GM12865 (cell line): ENCODE measurements at regions not wholly inside any gene's neighbourhood (a gene's known extent, or its start where the extent isn't known, plus 50 kb on each side); places are given as distances from the start of the nearest gene placed in this dataset.
"Not testable (repeated sequence)": the region's sequence is repeated elsewhere in the genome, so short reads cannot be mapped to it uniquely, and the experiment has no call there.

Experiments
- DNase-seq: peaks from one replicate; pipeline ENCODE4 v3.0.0; 2010; ENCODE audit warnings: low read depth
- H3K4me3 ChIP-seq: 2 replicates; pipeline ENCODE4 v1.5.1; 2011; ENCODE audit warnings: mild to moderate bottlenecking, low read depth, low read length, control low read depth
- TF ChIP-seq, protein P1 (sequence below): IDR thresholded peaks from 2 replicates; pipeline ENCODE4 v1.5.1; 2011; ENCODE audit warnings: low read length, control low read depth, low read depth, inconsistent platforms; ENCODE audit not compliant: insufficient read depth; ENCODE audit errors: missing control alignments

DNA sequence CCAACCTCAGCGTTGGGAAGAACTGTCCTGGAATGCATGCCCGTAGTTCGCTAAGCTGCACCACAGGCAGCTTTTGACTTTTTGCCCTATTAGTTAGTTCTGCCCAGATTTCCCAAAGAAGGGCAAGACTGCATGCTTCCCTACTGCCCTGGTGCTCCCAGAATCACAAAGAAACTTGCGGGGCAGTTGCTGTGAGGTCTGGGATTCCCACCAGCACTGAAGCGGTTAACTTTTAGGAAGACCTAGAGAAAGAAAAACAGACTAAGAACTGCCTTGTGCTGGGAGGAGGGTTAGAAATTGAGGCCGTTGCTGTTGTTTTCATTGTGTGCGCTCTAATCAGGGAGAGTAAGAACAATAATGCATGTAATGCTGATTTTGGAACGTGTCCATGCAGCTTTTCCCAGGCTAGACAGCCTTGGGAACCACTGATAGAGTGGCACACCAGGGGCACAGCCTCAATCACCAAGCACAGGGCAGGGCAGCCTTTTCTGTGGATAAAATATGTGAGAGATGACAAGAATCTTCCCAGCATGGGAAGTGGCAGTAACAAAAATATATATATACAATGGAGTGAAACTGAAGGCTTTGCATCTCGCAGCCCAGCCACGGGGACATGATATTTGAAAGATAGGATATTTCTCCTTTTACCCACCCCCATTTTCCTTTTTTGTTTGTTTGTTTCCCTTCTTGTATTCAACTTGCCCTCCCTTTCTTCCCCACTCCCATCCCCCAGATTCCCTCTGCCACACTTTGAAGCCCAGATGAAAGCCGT, 137.7 kb upstream of the HEY2 start:
- TF ChIP-seq, protein P1, sequence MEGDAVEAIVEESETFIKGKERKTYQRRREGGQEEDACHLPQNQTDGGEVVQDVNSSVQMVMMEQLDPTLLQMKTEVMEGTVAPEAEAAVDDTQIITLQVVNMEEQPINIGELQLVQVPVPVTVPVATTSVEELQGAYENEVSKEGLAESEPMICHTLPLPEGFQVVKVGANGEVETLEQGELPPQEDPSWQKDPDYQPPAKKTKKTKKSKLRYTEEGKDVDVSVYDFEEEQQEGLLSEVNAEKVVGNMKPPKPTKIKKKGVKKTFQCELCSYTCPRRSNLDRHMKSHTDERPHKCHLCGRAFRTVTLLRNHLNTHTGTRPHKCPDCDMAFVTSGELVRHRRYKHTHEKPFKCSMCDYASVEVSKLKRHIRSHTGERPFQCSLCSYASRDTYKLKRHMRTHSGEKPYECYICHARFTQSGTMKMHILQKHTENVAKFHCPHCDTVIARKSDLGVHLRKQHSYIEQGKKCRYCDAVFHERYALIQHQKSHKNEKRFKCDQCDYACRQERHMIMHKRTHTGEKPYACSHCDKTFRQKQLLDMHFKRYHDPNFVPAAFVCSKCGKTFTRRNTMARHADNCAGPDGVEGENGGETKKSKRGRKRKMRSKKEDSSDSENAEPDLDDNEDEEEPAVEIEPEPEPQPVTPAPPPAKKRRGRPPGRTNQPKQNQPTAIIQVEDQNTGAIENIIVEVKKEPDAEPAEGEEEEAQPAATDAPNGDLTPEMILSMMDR, result no peak
- no peak overlapping the region for H3K4me3 ChIP-seq
- DNase-seq, result no peak

DNA sequence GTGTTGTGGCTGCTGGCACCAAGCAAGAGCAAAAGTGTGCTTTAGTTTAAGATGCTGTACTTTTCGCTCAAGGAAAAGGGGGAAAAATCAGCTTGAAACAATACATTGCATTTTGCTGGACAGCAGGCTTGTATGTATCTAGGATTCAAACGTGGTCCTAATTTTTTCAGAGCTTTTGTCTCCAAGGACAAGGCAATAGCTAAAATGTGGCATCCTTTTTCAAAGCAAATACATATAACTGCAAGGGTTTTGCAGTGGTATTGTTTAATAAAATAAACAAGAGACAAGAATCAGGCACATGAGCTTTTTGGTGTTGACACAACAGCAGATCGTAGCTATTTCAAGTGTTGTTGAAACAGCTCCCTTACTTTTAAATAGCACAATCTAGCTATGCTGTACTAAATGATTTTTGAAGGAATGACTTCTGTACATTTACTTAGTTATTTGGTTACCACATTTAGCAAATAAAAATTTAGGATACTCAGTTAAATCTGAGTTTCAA, 137.0 kb upstream of the HEY2 start:
- no peak for DNase-seq
- H3K4me3 ChIP-seq, result no peak overlapping the region
- TF ChIP-seq, protein P1, result no peak

DNA sequence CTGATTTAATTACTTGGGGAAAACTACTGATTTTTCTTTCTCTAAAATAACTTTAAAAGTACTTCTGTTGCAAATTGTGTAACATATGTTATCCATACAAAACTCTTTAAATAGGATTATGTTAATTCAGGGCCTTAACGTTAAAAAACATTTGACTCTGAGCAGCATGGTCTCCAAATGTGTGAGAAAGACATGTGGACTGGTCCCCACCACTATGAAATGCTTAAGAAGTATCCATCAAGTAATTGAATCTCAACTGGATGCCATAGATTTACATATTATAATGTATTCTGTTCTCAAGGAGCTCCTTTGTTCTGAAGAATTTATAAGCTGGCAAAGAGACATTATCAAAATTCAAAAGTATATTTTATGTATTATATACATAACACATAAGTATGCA, 130.8 kb upstream of the HEY2 start:
- TF ChIP-seq, protein P1, result no peak
- no peak for DNase-seq
- no peak overlapping the region for H3K4me3 ChIP-seq

GRCh38 chr6:125623085-125623484, 126.3 kb upstream of the HEY2 start:
- TF ChIP-seq, protein P1, result no peak
- DNase-seq, result no peak
- no peak overlapping the region for H3K4me3 ChIP-seq

GRCh38 chr6:125631165-125631564, 118.3 kb upstream of the HEY2 start:
- no peak for DNase-seq
- H3K4me3 ChIP-seq, result no peak overlapping the region
- TF ChIP-seq, protein P1, result no peak

DNA sequence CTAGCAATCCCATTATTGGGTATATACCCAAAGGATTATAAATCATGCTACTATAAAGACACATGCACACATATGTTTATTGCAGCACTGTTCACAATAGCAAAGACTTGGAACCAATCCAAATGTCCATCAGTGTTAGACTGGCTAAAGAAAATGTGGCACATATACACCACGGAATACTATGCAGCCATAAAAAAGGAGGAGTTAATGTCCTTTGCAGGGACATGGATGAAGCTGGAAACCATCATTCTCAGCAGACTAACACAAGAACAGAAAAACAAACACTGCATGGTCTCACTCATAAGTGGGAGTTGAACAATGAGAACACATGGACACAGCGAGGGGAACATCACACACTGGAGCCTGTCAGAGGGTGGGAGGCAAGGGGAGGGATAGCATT, 113.4 kb upstream of the HEY2 start:
- not testable (repeated sequence) for H3K4me3 ChIP-seq, DNase-seq

GRCh38 chr6:125636671-125637070, 112.8 kb upstream of the HEY2 start:
- no peak for DNase-seq
- TF ChIP-seq, protein P1, result no peak
- H3K4me3 ChIP-seq, result no peak overlapping the region
